Adrenal gland (tissue), 5 donors: ENCODE measurements at regions not wholly inside any gene's neighbourhood (a gene's known extent, or its start where the extent isn't known, plus 50 kb on each side); places are given as distances from the start of the nearest gene placed in this dataset.

Experiments used
- POLR2A ChIP-seq, 2 donors: fragments of 450-650 bp; IDR thresholded peaks; one replicate each; pipeline ENCODE4 v1.6.1; 2017; ENCODE audit warnings: antibody characterized with exemption in 2 of 2, mild to moderate bottlenecking in 2 of 2, moderate library complexity in 1 of 2
- TF ChIP-seq, protein P1 (sequence below), 6 experiments: fragments of 450-650 bp in 4 of 6; fragments of 200-600 bp in 2 of 6; sonication (generic) in 1 of 6; IDR thresholded peaks; 1 replicate in 5 of 6; 2 replicates in 1 of 6; pipeline versions ENCODE4 v1.5.1 to v1.8.0; 2016 to 2021; ENCODE audit warnings: antibody characterized with exemption in 6 of 6, mild to moderate bottlenecking in 2 of 6, moderate library complexity in 1 of 6
- donor health status: DM: no; HTN: no; CAD: no.

- TF ChIP-seq, protein P1, sequence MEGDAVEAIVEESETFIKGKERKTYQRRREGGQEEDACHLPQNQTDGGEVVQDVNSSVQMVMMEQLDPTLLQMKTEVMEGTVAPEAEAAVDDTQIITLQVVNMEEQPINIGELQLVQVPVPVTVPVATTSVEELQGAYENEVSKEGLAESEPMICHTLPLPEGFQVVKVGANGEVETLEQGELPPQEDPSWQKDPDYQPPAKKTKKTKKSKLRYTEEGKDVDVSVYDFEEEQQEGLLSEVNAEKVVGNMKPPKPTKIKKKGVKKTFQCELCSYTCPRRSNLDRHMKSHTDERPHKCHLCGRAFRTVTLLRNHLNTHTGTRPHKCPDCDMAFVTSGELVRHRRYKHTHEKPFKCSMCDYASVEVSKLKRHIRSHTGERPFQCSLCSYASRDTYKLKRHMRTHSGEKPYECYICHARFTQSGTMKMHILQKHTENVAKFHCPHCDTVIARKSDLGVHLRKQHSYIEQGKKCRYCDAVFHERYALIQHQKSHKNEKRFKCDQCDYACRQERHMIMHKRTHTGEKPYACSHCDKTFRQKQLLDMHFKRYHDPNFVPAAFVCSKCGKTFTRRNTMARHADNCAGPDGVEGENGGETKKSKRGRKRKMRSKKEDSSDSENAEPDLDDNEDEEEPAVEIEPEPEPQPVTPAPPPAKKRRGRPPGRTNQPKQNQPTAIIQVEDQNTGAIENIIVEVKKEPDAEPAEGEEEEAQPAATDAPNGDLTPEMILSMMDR (IDR thresholded peaks at IDR 0.05): no peak
- no peak for TF ChIP-seq POLR2A (IDR thresholded peaks at IDR 0.05)
Observed at GRCh38 chr14:88986146-88986841, 161.8 kb downstream of the TTC8 start.
